ENCODE measurements at regions not wholly inside any gene's neighbourhood (a gene's known extent, or its start where the extent isn't known, plus 50 kb on each side); places are given as distances from the start of the nearest gene placed in this dataset.

DNA sequence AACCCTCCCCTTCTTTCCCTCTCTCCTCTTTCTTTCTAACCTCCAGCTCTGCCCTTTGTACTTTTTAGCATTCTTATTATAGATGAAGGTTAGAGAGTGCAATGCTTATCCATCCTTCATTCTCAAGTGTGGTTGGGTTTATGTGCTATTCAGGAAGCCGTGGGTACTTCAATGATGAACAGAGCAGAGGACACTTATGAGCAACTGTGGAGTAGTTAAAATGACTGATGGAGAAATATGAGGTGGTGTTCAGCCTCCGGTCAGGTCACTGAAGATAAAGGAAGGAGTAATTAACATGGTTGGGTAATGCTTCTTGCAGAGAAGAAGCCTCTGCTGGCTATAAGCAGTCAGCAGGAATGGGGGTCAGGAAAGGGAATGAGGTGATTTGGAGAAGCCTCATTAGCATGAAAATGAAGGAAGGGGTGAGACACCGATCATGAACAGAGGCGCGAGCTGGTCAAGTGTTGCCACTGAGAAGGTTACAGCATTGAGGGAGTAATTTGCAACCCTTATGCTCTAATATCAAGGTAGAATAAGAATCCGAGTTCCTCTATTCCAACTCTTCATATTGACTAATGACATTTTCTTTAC is 174.7 kb downstream of the LPIN1 start (continued):
- TF ChIP-seq, protein P1, sequence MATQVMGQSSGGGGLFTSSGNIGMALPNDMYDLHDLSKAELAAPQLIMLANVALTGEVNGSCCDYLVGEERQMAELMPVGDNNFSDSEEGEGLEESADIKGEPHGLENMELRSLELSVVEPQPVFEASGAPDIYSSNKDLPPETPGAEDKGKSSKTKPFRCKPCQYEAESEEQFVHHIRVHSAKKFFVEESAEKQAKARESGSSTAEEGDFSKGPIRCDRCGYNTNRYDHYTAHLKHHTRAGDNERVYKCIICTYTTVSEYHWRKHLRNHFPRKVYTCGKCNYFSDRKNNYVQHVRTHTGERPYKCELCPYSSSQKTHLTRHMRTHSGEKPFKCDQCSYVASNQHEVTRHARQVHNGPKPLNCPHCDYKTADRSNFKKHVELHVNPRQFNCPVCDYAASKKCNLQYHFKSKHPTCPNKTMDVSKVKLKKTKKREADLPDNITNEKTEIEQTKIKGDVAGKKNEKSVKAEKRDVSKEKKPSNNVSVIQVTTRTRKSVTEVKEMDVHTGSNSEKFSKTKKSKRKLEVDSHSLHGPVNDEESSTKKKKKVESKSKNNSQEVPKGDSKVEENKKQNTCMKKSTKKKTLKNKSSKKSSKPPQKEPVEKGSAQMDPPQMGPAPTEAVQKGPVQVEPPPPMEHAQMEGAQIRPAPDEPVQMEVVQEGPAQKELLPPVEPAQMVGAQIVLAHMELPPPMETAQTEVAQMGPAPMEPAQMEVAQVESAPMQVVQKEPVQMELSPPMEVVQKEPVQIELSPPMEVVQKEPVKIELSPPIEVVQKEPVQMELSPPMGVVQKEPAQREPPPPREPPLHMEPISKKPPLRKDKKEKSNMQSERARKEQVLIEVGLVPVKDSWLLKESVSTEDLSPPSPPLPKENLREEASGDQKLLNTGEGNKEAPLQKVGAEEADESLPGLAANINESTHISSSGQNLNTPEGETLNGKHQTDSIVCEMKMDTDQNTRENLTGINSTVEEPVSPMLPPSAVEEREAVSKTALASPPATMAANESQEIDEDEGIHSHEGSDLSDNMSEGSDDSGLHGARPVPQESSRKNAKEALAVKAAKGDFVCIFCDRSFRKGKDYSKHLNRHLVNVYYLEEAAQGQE (IDR thresholded peaks at IDR 0.05; ENCODE audit: low read depth), result no peak
- no peak for TF ChIP-seq JUND (IDR thresholded peaks at IDR 0.05)
- TF ChIP-seq SIN3A (IDR thresholded peaks at IDR 0.05; ENCODE audit: low read depth), result no peak
- no peak for TF ChIP-seq EZH2 (IDR thresholded peaks at IDR 0.05)
- TF ChIP-seq SRF (IDR thresholded peaks at IDR 0.05; ENCODE audit: low read depth), result no peak

DNA sequence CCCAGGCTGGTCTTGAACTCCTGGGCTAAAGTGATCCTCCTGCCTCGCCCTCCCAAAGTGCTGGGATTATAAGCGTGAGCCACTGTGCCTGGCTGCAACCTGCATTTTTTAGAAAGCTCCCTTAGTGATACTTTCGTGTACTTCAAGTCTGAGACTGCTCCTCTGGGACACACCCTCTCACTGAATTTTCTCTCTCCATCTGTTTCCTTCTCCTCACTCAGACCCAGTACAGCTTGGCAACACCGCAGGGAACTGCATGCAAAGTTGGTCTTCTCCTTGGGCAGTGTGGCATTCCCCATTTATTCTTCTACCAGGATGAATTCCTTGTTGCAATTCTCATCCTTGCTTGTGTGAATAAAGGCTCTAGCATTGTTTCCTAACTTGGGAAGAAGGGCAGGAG is 175.9 kb downstream of the LPIN1 start:
- Histone ChIP-seq H3K4me3 (replicated peaks in 1 of 2; ENCODE audit: low read depth in 1 of 2, low read length in 2 of 2) (no peak overlapping the region), H3K9me2 (ENCODE audit: insufficient read depth) (no peaks in the 10 kb centered on the region), H2AFZ (ENCODE audit: low read depth, low read length, poor library complexity, severe bottlenecking) (no peak overlapping the region), H3K9ac (ENCODE audit: low read length) (no peak overlapping the region), H4K20me1 (ENCODE audit: insufficient read depth) (no peaks in the 10 kb centered on the region), H3K79me2 (ENCODE audit: insufficient read depth, low read length) (no peaks in the 10 kb centered on the region), H3K4me1 (ENCODE audit: control insufficient read depth in 1 of 2, insufficient read depth in 2 of 2, low read length in 2 of 2) (no peaks in the 10 kb centered on the region), H3K27me3 (ENCODE audit: insufficient read depth, low read length) (no peaks in the 10 kb centered on the region; the same call in 1 of the 2 replicates), H3K4me2 (ENCODE audit: low read length) (no peak overlapping the region), H3K36me3 (ENCODE audit: control insufficient read depth in 1 of 2, insufficient read depth in 2 of 2, low read length in 2 of 2) (no peaks in the 10 kb centered on the region), H3K27ac (ENCODE audit: low read depth, low read length) (no peak overlapping the region), H3K9me3 (ENCODE audit: control insufficient read depth in 1 of 2, insufficient read depth in 1 of 2, low read depth in 1 of 2, low read length in 2 of 2) (no peaks in the 10 kb centered on the region)
- ChIA-PET RAD21 (ENCODE audit: low non-redundant PET in 1 of 2, low total read pairs in 2 of 2, uncharacterized antibody in 2 of 2, unreplicated experiment in 2 of 2) (no interaction called here), CTCF (no interaction called here), POLR2A (no interaction called here)
- DNase-seq (ENCODE audit: low read depth, low spot score), result no peak
- BruUV-seq (replicated peaks), result no TSS peak
- ATAC-seq, result no peak
- intact Hi-C loops (cut with micrococcal nuclease), result no loop called here
- TF ChIP-seq RAD21 (IDR thresholded peaks at IDR 0.05; ENCODE audit: low read depth) (no peak), FOSL1 (IDR thresholded peaks at IDR 0.05; ENCODE audit: low read depth) (no peak)
- TF ChIP-seq, protein P1 (IDR thresholded peaks at IDR 0.05; ENCODE audit: low read depth), result no peak
